Fibroblast of skin of abdomen (primary cell): ENCODE measurements at regions not wholly inside any gene's neighbourhood (a gene's known extent, or its start where the extent isn't known, plus 50 kb on each side); places are given as distances from the start of the nearest gene placed in this dataset.

Experiments used
- DNase-seq: peaks from one replicate; pipeline ENCODE4 v3.0.0-alpha.2; 2013

DNA sequence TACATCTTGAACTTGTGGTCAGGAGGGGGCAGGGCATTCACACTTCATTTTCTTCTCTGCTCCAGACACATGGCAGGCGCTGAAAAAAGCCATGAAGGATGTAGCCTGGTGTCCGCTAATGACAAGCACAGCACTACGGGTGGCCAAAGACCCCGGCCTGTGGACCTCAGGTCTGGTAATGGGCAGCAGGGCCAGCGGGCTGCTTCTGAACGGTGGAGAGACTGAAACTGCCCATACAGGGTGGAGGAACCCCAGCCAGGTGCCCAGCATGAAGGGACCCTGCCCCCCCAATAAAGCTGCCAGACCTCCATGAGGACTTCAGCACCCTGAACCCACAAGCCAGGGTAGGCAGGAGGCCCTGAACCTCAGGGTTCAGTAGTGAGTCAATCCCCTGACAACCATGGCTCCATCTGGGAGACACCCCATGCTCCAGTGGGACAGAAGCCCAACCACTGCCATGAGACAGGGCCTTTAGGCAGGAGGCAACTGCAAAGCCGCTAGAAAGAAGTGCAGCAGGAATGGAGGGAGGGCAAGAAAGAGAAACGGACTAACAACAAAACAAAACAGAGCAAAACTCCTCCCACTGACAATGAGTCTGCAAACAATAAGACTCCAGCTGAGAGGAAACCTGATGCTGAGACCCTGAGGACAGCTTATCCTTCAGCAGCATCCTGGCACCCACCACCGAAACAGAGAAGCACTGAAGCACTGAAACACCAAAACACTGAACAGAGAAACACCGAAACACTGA, 140.2 kb upstream of the PPP2R2D start:
- DNase-seq = no peak

DNA sequence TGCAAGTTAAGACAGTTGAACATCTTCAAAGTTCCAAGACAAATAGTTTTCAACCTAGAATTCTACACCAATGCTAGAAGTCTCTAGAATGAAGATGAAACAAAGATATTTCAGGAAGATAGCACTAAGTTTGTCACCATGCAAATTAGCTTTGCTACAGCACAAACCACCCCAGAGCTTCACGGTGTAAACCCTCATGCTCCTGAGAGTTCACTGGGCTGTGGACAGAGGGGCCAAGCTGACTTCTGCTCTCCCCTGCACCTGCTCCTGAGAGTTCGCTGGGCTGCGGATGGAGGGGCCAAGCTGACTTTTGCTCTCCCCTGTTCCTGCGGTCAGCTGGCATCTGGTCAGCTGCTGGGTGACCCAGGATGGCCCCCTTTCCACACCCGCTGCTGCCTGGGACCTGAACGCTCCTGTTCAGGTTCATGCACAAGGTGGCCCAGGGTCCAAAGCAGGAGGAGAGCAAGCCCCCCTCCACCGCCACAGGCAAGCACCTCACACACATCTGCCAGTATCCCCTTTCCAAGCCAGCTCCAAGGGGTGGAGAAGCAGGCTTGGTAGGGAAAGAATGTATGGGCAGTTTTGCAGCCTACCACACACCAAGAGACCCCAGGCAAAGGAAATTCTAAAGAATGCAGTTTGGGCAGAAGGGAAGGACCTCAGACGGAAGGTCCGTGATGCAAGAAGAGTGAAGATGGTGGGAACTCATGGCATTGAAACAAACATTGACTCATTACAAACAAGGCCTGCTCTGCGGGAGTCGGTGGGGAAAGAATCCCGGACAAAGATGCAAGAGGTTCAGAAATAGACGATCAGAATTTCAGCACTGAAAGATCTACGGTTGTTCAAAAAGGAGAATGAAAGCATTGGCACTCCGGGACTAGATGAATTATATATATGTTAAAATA, 137.8 kb upstream of the PPP2R2D start:
- no peak for DNase-seq

DNA sequence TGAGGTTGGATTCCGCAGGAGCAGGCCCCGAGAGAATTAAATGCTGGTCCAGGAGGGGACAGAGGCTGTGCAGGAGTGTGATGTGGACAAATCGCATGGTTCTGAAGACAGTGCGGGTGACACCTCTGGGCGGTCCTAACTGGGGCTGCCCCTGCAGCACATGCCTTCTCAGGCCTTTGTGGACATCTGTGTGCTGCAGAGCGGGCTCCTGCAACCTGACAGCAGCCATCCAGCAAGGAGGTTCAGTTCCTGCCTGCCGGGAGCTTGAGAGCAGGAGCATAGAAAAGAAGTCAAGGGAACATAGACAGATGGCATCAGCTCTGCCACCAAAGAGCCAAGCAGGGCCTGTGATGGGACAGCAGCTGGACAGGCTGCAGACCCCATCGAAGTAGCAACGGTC, 135.9 kb upstream of the PPP2R2D start:
- DNase-seq = no peak

- no peak for DNase-seq
Observed at GRCh38 chr10:131766096-131766495, 134.7 kb upstream of the PPP2R2D start.

DNA sequence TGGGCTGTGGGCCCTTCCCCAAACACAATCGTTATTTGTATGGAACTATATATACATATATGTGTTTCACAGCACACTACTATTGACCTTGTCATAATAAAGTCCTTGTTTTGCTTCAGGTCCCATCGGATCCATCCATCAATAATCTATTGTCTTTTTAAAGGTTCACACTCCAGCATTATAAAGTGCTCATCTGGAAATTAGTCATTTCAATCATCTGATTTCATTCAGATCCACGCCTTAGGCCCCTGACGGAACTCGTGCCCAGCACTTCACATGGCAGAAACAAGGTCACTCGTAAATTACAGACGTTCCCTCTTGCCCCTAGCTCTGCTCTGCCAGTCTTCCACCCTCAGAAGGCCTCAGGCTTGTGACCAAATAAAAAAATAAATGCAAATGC, 133.1 kb upstream of the PPP2R2D start:
- DNase-seq = no peak

DNA sequence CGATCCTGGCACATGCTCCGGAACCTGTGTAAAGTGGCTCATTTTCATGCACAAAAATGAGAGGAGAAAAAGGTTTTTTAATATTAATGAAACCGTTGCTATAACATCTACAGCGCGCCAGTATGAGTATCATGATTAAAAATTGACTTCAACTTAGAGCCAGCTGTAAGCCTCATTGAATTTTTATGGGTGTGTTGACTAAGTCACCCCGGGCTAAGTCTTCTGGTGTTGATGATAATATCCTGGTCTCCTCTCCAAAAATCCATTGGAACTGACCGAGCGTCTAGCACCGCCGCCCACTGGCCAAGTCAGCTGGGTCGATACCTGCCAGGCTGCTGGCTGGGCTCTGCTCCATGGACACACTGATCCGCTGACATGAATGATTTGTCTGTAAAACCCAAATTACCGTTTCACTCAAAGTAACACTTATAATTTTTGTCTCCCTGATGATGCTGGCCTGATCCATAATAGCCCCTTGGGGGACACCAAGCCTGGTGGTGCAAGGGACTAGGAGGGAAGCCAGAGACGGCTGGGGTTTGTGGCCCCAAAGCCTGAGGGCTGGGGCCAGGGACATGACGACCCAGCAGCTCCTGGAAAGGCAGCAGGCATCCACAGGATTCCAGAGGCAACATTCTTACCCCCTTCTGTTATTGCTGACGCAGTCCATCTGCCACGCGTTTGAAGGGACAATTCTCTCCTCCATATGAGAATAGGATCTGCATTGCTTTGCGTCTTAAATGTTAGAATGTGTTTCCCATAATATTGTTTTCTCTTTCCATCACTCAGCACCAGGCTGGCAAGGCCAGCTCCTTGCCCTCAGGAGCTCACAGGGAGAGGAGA, 131.0 kb upstream of the PPP2R2D start:
- DNase-seq = no peak

- DNase-seq = no peak
Observed at GRCh38 chr10:131770946-131771633, 129.7 kb upstream of the PPP2R2D start.

DNA sequence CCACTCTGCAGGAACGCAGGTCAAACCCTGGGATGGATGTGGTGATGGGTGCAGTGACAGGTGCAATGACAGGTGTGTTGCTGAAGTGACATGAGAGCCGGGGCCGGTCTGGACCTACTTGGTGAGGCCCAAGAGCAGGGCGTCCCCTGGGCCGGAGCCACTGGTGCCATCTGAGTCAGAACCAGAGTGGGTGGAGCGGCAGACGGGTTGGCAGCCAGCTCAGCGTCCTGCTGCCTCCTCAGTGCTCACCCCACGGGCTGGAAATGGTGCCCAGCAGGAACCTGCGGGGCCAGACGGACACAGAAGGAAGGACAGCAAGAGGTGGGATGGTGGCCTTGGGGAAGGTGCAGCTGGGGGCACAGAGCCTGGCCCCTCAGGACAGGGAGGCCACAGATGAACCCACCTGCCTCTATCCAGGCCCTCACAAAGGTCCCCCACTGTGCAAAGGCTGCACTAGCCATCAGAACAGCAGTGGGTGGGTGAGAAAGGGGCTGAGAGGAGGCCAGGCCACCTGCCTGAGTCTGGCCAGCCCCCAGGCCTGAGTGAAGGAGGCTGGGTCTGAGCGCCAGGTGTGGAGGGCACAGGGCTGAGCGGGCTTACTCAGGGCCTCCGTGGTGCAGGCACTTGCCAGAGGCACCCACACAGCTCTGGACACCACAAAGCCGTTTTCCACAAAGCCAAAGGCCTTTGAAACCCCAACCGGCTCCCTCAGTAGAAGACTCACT, 129.0 kb upstream of the PPP2R2D start:
- no peak for DNase-seq

DNA sequence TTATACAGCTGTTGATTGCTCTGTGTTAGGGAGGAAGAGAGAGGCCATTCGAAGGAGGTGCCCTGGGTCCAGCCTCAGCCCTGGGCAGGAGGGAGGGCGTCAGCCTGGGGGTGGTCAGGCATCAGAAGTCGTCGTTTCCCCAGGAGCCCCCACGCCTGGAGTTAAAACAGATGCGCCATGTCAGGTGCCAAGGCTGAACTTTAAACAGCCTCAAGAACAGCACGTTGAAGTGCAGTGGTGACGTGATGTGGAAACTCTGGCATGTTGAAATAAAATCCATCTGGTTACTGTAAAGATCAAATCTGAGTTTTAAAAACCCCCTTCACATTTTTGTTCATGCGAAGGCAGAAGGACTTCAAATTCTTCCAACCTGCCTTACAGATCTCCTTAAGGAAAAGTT, 128.4 kb upstream of the PPP2R2D start:
- no peak for DNase-seq

GRCh38 chr10:131773370-131774343, 127.2 kb upstream of the PPP2R2D start:
- no peak for DNase-seq

GRCh38 chr10:131774681-131775085, 126.1 kb upstream of the PPP2R2D start:
- DNase-seq = no peak

DNA sequence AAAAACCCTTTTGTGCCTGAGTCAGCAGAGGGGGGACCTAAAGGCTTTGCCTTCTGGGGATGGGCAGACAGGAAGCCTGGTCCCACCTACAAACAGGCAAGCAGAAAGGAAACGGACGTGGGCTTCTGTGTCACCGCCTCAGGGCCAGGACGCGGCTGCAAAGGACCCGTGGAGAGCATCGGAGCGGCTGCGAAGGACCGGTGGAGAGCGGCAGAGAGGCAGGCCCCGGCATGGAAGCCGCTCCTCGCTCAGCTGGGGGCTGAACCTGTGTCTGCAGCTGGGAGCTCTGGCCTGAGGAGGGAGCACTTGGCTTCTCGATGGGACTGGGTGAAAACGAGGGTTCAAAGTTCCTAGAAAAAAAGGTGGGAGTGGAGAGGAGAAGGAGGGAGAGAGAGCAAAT, 125.4 kb upstream of the PPP2R2D start:
- DNase-seq = no peak

GRCh38 chr10:131775833-131776232, 125.0 kb upstream of the PPP2R2D start:
- no peak for DNase-seq

DNA sequence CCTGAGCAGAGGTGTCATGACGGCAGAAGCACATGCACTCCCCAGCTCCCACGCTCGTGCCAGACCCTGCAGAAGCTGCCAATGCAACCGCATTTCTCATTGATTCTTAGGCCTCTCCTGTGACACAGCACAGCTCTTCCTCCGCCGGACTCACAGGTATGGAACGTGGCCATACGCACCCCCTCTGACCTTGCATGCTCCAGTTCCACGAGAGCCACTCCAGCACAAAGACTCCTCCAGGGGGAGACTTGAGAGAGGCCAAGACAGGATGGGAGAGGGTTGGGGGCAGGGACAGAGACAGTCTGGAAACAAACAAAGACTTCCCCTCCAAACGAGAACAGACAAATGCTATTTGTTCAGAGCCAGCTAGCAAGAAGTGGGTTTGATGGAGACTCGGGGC, 124.3 kb upstream of the PPP2R2D start:
- no peak for DNase-seq

DNA sequence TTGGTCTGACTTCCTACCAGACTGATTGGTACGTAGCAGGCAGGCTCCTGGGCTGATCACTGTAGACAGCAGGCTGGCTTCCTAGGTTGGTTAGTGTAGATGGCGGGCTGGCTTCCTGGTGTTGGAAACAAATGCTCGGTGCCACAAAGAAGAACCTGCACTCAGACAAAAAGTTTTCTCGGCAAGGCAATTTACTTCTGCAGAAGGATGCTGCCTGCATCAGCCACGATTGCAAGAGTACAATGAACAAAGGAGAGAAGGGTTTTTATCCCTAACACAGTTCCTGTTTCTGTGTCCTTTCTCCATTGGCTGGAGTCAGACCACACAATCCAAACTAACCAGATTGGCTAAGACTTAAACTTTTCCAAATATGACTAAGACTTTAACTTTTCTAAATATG, 123.6 kb upstream of the PPP2R2D start:
- DNase-seq = no peak

DNA sequence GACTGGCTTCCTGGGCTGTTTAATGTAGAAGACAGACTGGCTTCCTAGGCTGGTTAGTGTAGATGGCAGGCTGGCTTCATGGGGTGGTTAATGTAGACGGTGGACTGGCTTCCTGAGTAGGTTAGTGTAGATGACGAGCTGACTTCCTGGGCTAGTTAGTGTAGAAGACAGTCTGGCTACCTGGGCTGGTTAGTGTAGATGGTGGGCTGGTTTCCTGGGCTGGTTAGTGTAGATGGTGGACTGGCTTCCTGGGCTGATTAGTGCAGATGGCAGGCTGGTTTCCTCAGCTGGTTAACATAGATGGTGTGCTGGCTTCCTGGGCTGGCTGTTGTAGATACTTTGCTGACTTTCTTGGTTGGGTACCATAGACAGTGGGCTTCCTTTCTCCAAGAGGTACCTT, 122.9 kb upstream of the PPP2R2D start:
- no peak for DNase-seq

- DNase-seq = no peak
Observed at GRCh38 chr10:131778385-131778784, 122.4 kb upstream of the PPP2R2D start.

- DNase-seq = no peak
Observed at GRCh38 chr10:131778842-131779241, 122.0 kb upstream of the PPP2R2D start.

- DNase-seq = no peak
Observed at GRCh38 chr10:131779661-131780394, 121.0 kb upstream of the PPP2R2D start.

DNA sequence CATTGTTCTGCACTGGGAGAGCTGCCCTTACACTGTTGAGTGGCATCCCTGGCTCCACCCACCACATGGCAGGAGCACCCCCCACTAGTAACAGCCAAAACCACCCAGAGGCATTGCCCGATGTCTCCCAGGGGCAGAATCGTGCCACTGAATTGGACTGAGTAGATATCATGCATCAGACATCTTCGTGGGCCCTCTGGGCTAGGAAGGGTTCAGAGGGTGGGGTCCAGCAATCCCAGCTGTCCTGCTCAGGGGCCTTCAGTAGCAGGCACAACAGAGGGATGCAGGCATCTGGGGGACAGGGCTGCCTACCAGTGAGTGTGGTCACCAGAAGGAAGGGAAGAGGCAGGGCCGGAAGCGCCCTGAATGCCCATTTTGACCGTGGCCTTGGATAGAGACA, 119.7 kb upstream of the PPP2R2D start:
- no peak for DNase-seq
